ENCODE measurements at regions not wholly inside any gene's neighbourhood (a gene's known extent, or its start where the extent isn't known, plus 50 kb on each side); places are given as distances from the start of the nearest gene placed in this dataset.

DNA sequence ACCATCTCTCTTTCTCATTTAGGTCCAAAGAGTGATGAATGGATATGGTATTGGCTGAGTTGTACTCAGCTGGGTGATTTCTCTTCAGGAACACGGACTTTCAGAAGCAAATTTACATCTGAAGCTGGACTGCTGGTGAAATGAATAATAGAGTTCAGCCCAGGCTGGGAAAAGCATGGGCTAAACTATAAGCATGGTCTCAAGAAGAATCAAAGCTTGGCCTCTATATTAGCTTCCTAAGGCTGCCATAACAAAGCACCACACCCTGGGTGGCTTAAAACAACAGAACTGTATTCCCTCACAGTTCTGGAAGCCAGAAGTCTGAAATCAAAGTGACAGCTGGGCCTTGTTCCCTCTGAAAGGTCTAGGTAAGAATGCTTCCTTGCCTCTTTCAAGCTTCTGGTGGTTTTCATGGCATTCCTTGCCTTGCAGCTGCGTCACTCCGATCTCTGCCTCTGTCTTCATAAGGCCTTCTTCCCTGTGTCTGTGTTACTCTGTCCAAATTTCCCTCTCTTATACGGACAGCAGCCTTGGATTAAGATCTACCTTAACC, 89.8 kb upstream of the CES5A start:
- Histone ChIP-seq H3K27ac (no peak overlapping the region), H3K4me1 (ENCODE audit: low read depth) (no peaks in the 10 kb centered on the region), H3K9me3 (ENCODE audit: low read depth) (no peaks in the 10 kb centered on the region), H3K4me3 (no peak overlapping the region), H3K27me3 (no peaks in the 10 kb centered on the region), H3K36me3 (no peaks in the 10 kb centered on the region)
- TF ChIP-seq, protein P1, sequence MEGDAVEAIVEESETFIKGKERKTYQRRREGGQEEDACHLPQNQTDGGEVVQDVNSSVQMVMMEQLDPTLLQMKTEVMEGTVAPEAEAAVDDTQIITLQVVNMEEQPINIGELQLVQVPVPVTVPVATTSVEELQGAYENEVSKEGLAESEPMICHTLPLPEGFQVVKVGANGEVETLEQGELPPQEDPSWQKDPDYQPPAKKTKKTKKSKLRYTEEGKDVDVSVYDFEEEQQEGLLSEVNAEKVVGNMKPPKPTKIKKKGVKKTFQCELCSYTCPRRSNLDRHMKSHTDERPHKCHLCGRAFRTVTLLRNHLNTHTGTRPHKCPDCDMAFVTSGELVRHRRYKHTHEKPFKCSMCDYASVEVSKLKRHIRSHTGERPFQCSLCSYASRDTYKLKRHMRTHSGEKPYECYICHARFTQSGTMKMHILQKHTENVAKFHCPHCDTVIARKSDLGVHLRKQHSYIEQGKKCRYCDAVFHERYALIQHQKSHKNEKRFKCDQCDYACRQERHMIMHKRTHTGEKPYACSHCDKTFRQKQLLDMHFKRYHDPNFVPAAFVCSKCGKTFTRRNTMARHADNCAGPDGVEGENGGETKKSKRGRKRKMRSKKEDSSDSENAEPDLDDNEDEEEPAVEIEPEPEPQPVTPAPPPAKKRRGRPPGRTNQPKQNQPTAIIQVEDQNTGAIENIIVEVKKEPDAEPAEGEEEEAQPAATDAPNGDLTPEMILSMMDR (IDR thresholded peaks at IDR 0.05; ENCODE audit: low read depth, low read length), result no peak
- no peak for DNase-seq (ENCODE audit: low read depth in 1 of 2, low spot score in 1 of 2)

DNA sequence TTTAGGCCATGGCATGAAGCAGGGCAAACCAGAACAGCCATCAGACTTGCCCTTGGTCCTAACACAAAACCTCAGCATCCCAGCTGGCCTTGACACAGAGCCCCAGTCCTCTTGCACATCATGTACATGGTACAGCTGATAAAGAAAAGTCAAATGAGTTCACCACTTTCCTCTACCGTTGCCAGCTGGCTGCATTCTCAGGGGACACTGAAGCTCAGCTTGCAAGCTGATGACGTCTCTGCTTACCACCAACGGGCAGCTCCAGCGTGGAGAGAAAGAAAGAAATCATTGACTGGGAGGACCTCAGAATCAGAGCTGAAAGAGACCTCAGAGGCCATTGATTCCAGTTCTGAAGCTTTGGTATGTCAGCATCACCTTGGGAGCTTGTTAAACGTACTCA, 80.7 kb upstream of the CES5A start:
- Histone ChIP-seq H3K27me3 (no peaks in the 10 kb centered on the region), H3K4me1 (ENCODE audit: low read depth) (no peaks in the 10 kb centered on the region), H3K9me3 (ENCODE audit: low read depth) (no peaks in the 10 kb centered on the region), H3K4me3 (no peak overlapping the region), H3K27ac (no peak overlapping the region), H3K36me3 (no peaks in the 10 kb centered on the region)
- peak in 1 of 2 donors; percentile 1 for DNase-seq (ENCODE audit: low read depth in 1 of 2, low spot score in 1 of 2)
- TF ChIP-seq, protein P1 (IDR thresholded peaks at IDR 0.05; ENCODE audit: low read depth, low read length), result no peak

DNA sequence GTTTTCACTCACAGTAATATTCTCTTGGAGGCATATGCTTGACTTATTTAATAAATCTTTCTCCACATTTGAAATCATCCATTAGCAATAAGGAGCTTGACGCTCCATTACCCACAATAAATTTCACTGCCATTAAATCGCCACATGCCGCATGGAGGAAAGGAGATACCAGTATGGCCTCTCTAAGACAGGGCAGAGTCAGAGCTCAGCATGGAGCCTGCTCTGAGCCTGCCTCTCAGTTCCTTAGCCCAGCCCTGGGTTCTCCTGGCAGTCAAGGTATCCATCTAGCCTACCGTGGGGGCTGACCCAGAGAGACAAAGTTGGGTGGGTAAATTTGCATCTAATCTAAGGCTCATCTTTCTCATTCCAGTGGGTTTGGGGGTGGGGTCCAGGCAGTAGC, 80.3 kb upstream of the CES5A start:
- no peaks in the 10 kb centered on the region for H3K27me3 ChIP-seq
- H3K9me3 ChIP-seq (ENCODE audit: low read depth), result no peaks in the 10 kb centered on the region
- no peak overlapping the region for H3K4me3 ChIP-seq
- H3K4me1 ChIP-seq (ENCODE audit: low read depth), result no peaks in the 10 kb centered on the region
- H3K36me3 ChIP-seq, result no peaks in the 10 kb centered on the region
- TF ChIP-seq, protein P1 (IDR thresholded peaks at IDR 0.05; ENCODE audit: low read depth, low read length), result no peak
- DNase-seq (ENCODE audit: low read depth in 1 of 2, low spot score in 1 of 2), result no peak
- no peak overlapping the region for H3K27ac ChIP-seq

DNA sequence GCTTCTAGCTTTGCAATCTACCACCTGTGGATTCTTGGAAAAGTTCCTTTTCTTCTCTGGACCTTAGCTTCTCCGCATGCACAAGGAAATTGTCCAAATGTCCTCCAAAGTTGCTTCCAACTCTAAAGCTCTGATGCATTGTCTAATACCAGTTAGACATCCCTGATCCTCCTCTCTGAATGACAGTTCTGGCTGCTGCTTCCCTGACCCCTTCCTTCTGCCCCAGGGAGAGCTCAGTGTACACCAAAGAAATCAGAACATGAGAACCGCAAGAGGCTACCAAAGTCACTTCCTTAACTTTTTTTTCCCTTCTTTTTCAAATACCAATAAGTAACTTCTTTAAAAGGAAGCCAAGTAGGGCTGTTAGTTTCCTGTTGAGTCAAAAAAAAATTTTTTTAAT, 79.7 kb upstream of the CES5A start:
- H3K27me3 ChIP-seq, result no peaks in the 10 kb centered on the region

DNA sequence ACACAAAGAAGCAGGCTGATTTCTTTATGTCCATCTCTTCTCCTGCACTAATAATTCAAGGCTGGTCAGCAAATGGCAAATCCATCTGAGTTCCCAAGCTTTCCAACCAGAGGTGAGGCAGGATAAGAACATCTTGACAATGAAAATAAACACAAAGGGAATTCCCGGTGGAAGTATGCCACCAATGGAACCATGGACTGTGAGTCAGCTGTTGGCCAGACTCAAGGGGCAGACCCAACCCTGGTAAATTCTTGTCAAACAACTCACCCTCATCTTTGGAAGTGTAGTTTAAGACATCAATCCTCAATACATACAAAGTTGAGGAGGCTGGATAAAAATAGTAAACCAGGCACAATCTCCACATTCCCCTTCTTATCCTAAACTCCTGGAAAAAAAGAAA, 74.3 kb upstream of the CES5A start:
- no peaks in the 10 kb centered on the region for H3K36me3 ChIP-seq
- no peak overlapping the region for H3K4me3 ChIP-seq
- DNase-seq (ENCODE audit: low read depth in 1 of 2, low spot score in 1 of 2), result no peak
- H3K27me3 ChIP-seq, result no peaks in the 10 kb centered on the region
- no peak overlapping the region for H3K27ac ChIP-seq
- TF ChIP-seq, protein P1 (IDR thresholded peaks at IDR 0.05; ENCODE audit: low read depth, low read length), result no peak
- H3K4me1 ChIP-seq (ENCODE audit: low read depth), result no peaks in the 10 kb centered on the region
- H3K9me3 ChIP-seq (ENCODE audit: low read depth), result no peaks in the 10 kb centered on the region

More for the DNA sequence above, 79.7 kb upstream of the CES5A start:
- Histone ChIP-seq H3K27ac (no peak overlapping the region), H3K4me1 (ENCODE audit: low read depth) (no peaks in the 10 kb centered on the region), H3K9me3 (ENCODE audit: low read depth) (no peaks in the 10 kb centered on the region), H3K36me3 (no peaks in the 10 kb centered on the region), H3K4me3 (no peak overlapping the region)
- TF ChIP-seq, protein P1 (IDR thresholded peaks at IDR 0.05; ENCODE audit: low read depth, low read length), result no peak
- DNase-seq (ENCODE audit: low read depth in 1 of 2, low spot score in 1 of 2), result no peak

DNA sequence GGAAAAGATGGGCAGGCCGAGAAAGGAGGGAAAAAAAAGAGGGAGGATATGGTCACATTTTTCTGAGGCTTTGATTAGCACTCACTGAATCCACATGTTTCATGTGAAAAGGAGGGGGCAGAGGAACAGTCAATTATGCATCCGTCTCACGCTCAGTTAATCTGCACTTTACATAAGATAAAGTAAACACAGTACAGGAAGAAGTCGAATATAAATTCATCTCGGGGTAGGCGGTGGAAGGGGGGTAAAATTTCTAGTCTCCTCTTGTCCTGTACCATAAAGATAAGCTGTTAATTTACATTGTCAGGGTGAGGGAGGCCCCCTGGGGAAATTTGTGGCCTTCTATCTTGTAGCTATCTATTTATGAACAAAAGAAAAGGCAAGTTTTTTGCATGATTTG, 73.1 kb upstream of the CES5A start:
- H3K4me3 ChIP-seq, result no peak overlapping the region
- no peaks in the 10 kb centered on the region for H3K27me3 ChIP-seq
- H3K27ac ChIP-seq, result no peak overlapping the region
- no peaks in the 10 kb centered on the region for H3K9me3 ChIP-seq (ENCODE audit: low read depth)
- no peaks in the 10 kb centered on the region for H3K36me3 ChIP-seq
- H3K4me1 ChIP-seq (ENCODE audit: low read depth), result no peaks in the 10 kb centered on the region
- TF ChIP-seq, protein P1 (IDR thresholded peaks at IDR 0.05; ENCODE audit: low read depth, low read length), result no peak
- no peak for DNase-seq (ENCODE audit: low read depth in 1 of 2, low spot score in 1 of 2)
